Panc1 (cell line): ENCODE measurements at regions not wholly inside any gene's neighbourhood (a gene's known extent, or its start where the extent isn't known, plus 50 kb on each side); places are given as distances from the start of the nearest gene placed in this dataset.

Experiments used
- CTCF ChIP-seq: fragments of 450-650 bp; IDR thresholded peaks from 2 replicates; pipeline ENCODE4 v1.5.1; 2017; ENCODE audit warnings: mild to moderate bottlenecking
- POLR2AphosphoS5 ChIP-seq: IDR thresholded peaks from 2 replicates; pipeline ENCODE4 v1.6.1; 2012; ENCODE audit warnings: mild to moderate bottlenecking, low read depth, low read length, moderate library complexity
- SIN3A ChIP-seq: IDR thresholded peaks from 2 replicates; pipeline ENCODE4 v1.6.1; 2012; ENCODE audit warnings: low read depth, mild to moderate bottlenecking, low read length, moderate library complexity, borderline replicate concordance; ENCODE audit not compliant: insufficient read depth
- TF ChIP-seq, protein P1 (sequence below), 2 experiments: IDR thresholded peaks; 2 replicates each; pipeline ENCODE4 v1.6.1; 2011 to 2012; ENCODE audit warnings: low read depth in 2 of 2, control low read depth in 1 of 2, low read length in 1 of 2, mild to moderate bottlenecking in 1 of 2, moderate library complexity in 1 of 2; ENCODE audit not compliant: insufficient read depth in 1 of 2

GRCh38 chr3:171959532-171960089 is 79.8 kb upstream of the FNDC3B start:
- TF ChIP-seq CTCF: no peak
- no peak for TF ChIP-seq SIN3A
- no peak for TF ChIP-seq POLR2AphosphoS5
- TF ChIP-seq, protein P1, sequence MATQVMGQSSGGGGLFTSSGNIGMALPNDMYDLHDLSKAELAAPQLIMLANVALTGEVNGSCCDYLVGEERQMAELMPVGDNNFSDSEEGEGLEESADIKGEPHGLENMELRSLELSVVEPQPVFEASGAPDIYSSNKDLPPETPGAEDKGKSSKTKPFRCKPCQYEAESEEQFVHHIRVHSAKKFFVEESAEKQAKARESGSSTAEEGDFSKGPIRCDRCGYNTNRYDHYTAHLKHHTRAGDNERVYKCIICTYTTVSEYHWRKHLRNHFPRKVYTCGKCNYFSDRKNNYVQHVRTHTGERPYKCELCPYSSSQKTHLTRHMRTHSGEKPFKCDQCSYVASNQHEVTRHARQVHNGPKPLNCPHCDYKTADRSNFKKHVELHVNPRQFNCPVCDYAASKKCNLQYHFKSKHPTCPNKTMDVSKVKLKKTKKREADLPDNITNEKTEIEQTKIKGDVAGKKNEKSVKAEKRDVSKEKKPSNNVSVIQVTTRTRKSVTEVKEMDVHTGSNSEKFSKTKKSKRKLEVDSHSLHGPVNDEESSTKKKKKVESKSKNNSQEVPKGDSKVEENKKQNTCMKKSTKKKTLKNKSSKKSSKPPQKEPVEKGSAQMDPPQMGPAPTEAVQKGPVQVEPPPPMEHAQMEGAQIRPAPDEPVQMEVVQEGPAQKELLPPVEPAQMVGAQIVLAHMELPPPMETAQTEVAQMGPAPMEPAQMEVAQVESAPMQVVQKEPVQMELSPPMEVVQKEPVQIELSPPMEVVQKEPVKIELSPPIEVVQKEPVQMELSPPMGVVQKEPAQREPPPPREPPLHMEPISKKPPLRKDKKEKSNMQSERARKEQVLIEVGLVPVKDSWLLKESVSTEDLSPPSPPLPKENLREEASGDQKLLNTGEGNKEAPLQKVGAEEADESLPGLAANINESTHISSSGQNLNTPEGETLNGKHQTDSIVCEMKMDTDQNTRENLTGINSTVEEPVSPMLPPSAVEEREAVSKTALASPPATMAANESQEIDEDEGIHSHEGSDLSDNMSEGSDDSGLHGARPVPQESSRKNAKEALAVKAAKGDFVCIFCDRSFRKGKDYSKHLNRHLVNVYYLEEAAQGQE (IDR thresholded peaks at IDR 0.05; ENCODE audit: insufficient read depth in 1 of 2, low read depth in 2 of 2, low read length in 1 of 2): no peak
